Fibroblast of lung (primary cell): ENCODE measurements at regions not wholly inside any gene's neighbourhood (a gene's known extent, or its start where the extent isn't known, plus 50 kb on each side); places are given as distances from the start of the nearest gene placed in this dataset.

Source experiments
- DNase-seq, 2 donors: peaks; one replicate each; pipeline versions ENCODE4 v3.0.0 to v3.0.0-alpha.2; 2010; ENCODE audit warnings: low read depth in 2 of 2
- H2AFZ ChIP-seq: 2 replicates; pipeline ENCODE4 v1.5.1; 2012; ENCODE audit warnings: low read length, control low read depth, inconsistent platforms
- H3K27ac ChIP-seq: 2 replicates; pipeline ENCODE4 v1.5.1; 2011; ENCODE audit warnings: low read length, control low read depth; ENCODE audit not compliant: insufficient read depth
- H3K27me3 ChIP-seq: 2 replicates; pipeline ENCODE4 v1.5.1; 2011; ENCODE audit warnings: mild to moderate bottlenecking, low read length; ENCODE audit not compliant: control insufficient read depth, insufficient read depth
- H3K36me3 ChIP-seq: 2 replicates; pipeline ENCODE4 v1.5.1; 2011; ENCODE audit warnings: low read length; ENCODE audit not compliant: control insufficient read depth, insufficient read depth
- H3K4me1 ChIP-seq: 2 replicates; pipeline ENCODE4 v1.5.1; 2011; ENCODE audit warnings: low read length; ENCODE audit not compliant: control insufficient read depth, insufficient read depth; ENCODE audit errors: extremely low read depth
- H3K4me2 ChIP-seq: 2 replicates; pipeline ENCODE4 v1.5.1; 2011; ENCODE audit warnings: low read length, control low read depth; ENCODE audit not compliant: insufficient read depth; ENCODE audit errors: extremely low read depth
- H3K4me3 ChIP-seq, 4 experiments: fragments of 200-600 bp in 1 of 4; sonication (generic) in 1 of 4; replicated peaks in 1 of 4; 2 replicates each; pipeline ENCODE4 v1.5.1; 2011 to 2016; ENCODE audit warnings: low read length in 4 of 4, low read depth in 3 of 4, mild to moderate bottlenecking in 3 of 4, control low read depth in 2 of 4, inconsistent platforms in 1 of 4, mixed read lengths in 1 of 4; ENCODE audit not compliant: insufficient read depth in 1 of 4; ENCODE audit errors: control extremely low read depth in 1 of 4
- H3K79me2 ChIP-seq: 2 replicates; pipeline ENCODE4 v1.5.1; 2012; ENCODE audit warnings: mild to moderate bottlenecking, low read length, inconsistent platforms; ENCODE audit not compliant: control insufficient read depth, insufficient read depth
- H3K9ac ChIP-seq: 2 replicates; pipeline ENCODE4 v1.5.1; 2011; ENCODE audit warnings: mild to moderate bottlenecking, low read length, control low read depth; ENCODE audit not compliant: insufficient read depth
- H3K9me3 ChIP-seq: 2 replicates; pipeline ENCODE4 v1.5.1; 2012; ENCODE audit warnings: low read depth, low read length; ENCODE audit not compliant: control insufficient read depth, insufficient read depth
- H4K20me1 ChIP-seq: 2 replicates; pipeline ENCODE4 v1.5.1; 2011; ENCODE audit warnings: low read length; ENCODE audit not compliant: control insufficient read depth, insufficient read depth; ENCODE audit errors: extremely low read depth
- CTCF ChIP-seq, 2 donors: IDR thresholded peaks in 1 of 2; conservative IDR thresholded peaks in 1 of 2; 1 replicate in 1 of 2; 2 replicates in 1 of 2; pipeline ENCODE4 v1.5.1; 2011 to 2012; ENCODE audit warnings: low read length in 2 of 2, control low read depth in 1 of 2, inconsistent platforms in 1 of 2, low read depth in 1 of 2, mild to moderate bottlenecking in 1 of 2
- EZH2 ChIP-seq: IDR thresholded peaks from 2 replicates; pipeline ENCODE4 v1.5.1; 2012; ENCODE audit warnings: low read length, control low read depth, mild to moderate bottlenecking; ENCODE audit errors: missing control alignments

- Histone ChIP-seq H3K79me2 (no peaks in the 10 kb centered on the region), H3K27me3 (no peaks in the 10 kb centered on the region), H3K4me2 (no peak overlapping the region), H3K9ac (no peak overlapping the region), H3K4me3 (no peak overlapping the region), H3K27ac (no peak overlapping the region), H3K9me3 (no peaks in the 10 kb centered on the region), H3K36me3 (no peaks in the 10 kb centered on the region), H4K20me1 (no peaks in the 10 kb centered on the region), H3K4me1 (no peaks in the 10 kb centered on the region), H2AFZ (no peak overlapping the region)
- DNase-seq: no peak
- TF ChIP-seq CTCF (conservative IDR thresholded peaks at IDR 0.05 in 1 of 2, IDR thresholded peaks at IDR 0.05 in 1 of 2; ENCODE audit: low read depth in 1 of 2, low read length in 2 of 2) (no peak), EZH2 (no peak)
These were observed 200.5 kb upstream of the EDIL3 start for GRCh38 chr5:84585218-84585617.

GRCh38 chr5:84578226-84578625 lies 193.5 kb upstream of the EDIL3 start:
- H3K4me3 ChIP-seq: no peak overlapping the region
- no peaks in the 10 kb centered on the region for H3K79me2 ChIP-seq
- no peak overlapping the region for H3K9ac ChIP-seq
- H3K4me1 ChIP-seq: no peaks in the 10 kb centered on the region
- no peak for DNase-seq
- H3K27ac ChIP-seq: no peak overlapping the region
- H2AFZ ChIP-seq: no peak overlapping the region
- no peaks in the 10 kb centered on the region for H3K9me3 ChIP-seq
- no peaks in the 10 kb centered on the region for H3K36me3 ChIP-seq
- TF ChIP-seq EZH2: no peak
- no peak for TF ChIP-seq CTCF (conservative IDR thresholded peaks at IDR 0.05 in 1 of 2, IDR thresholded peaks at IDR 0.05 in 1 of 2; ENCODE audit: low read depth in 1 of 2, low read length in 2 of 2)
- H3K4me2 ChIP-seq: no peak overlapping the region
- no peaks in the 10 kb centered on the region for H3K27me3 ChIP-seq
- H4K20me1 ChIP-seq: no peaks in the 10 kb centered on the region

GRCh38 chr5:84573017-84573712 lies 188.5 kb upstream of the EDIL3 start:
- H3K79me2 ChIP-seq: no peaks in the 10 kb centered on the region
- no peaks in the 10 kb centered on the region for H3K36me3 ChIP-seq
- no peak overlapping the region for H2AFZ ChIP-seq
- H3K4me1 ChIP-seq: no peaks in the 10 kb centered on the region
- no peak overlapping the region for H3K9ac ChIP-seq
- no peak for TF ChIP-seq CTCF (conservative IDR thresholded peaks at IDR 0.05 in 1 of 2, IDR thresholded peaks at IDR 0.05 in 1 of 2; ENCODE audit: low read depth in 1 of 2, low read length in 2 of 2)
- TF ChIP-seq EZH2: no peak
- no peak overlapping the region for H3K27ac ChIP-seq
- no peaks in the 10 kb centered on the region for H3K9me3 ChIP-seq
- DNase-seq: no peak
- no peaks in the 10 kb centered on the region for H4K20me1 ChIP-seq
- no peak overlapping the region for H3K4me3 ChIP-seq
- no peaks in the 10 kb centered on the region for H3K27me3 ChIP-seq
- H3K4me2 ChIP-seq: no peak overlapping the region
